NOMO-1 (cell line): ENCODE measurements at regions not wholly inside any gene's neighbourhood (a gene's known extent, or its start where the extent isn't known, plus 50 kb on each side); places are given as distances from the start of the nearest gene placed in this dataset.
"Not testable (repeated sequence)": the region's sequence is repeated elsewhere in the genome, so short reads cannot be mapped to it uniquely, and the experiment has no call there.

Experiments
- DNase-seq, 2 experiments: peaks; one replicate each; lab custom pipeline; 2025; ENCODE audit not compliant: unreplicated experiment in 2 of 2; lab: John Stamatoyannopoulos, UW

GRCh38 chr6:26795474-26796307 is 136.1 kb upstream of the ZNF322 start:
- not testable (repeated sequence) for DNase-seq

GRCh38 chr6:26799903-26800633 is 140.5 kb upstream of the ZNF322 start:
- DNase-seq = not testable (repeated sequence)

- DNase-seq = not testable (repeated sequence)
Observed at GRCh38 chr6:26803762-26804161, 144.2 kb upstream of the ZNF322 start.

- not testable (repeated sequence) for DNase-seq
Observed at GRCh38 chr6:26811486-26812116, 152.1 kb upstream of the ZNF322 start.

- DNase-seq = not testable (repeated sequence)
Observed at GRCh38 chr6:26818640-26819225, 159.2 kb upstream of the ZNF322 start.

GRCh38 chr6:26827965-26828364 is 168.4 kb upstream of the ZNF322 start:
- not testable (repeated sequence) for DNase-seq

GRCh38 chr6:26829480-26829879 is 169.9 kb upstream of the ZNF322 start:
- DNase-seq = not testable (repeated sequence)

GRCh38 chr6:26830992-26831391 is 171.4 kb upstream of the ZNF322 start:
- not testable (repeated sequence) for DNase-seq

GRCh38 chr6:26835707-26836106 is 176.2 kb upstream of the ZNF322 start:
- not testable (repeated sequence) for DNase-seq

GRCh38 chr6:26836657-26837056 is 177.1 kb upstream of the ZNF322 start:
- not testable (repeated sequence) for DNase-seq

GRCh38 chr6:26844823-26845222 is 185.3 kb upstream of the ZNF322 start:
- DNase-seq = not testable (repeated sequence)

GRCh38 chr6:26857289-26857688 is 197.7 kb upstream of the ZNF322 start:
- not testable (repeated sequence) for DNase-seq

- DNase-seq = not testable (repeated sequence)
Observed at GRCh38 chr6:26859067-26859770, 199.7 kb upstream of the ZNF322 start.

GRCh38 chr6:26859771-26860163 is 200.2 kb upstream of the ZNF322 start:
- DNase-seq = not testable (repeated sequence)

GRCh38 chr6:26861913-26862312 is 202.4 kb upstream of the ZNF322 start:
- DNase-seq = not testable (repeated sequence)

GRCh38 chr6:26863641-26864040 is 204.1 kb upstream of the ZNF322 start:
- not testable (repeated sequence) for DNase-seq

- DNase-seq = not testable (repeated sequence)
Observed at GRCh38 chr6:26898785-26899184, 239.2 kb upstream of the ZNF322 start.

GRCh38 chr6:26924206-26924605 is 264.7 kb upstream of the ZNF322 start:
- DNase-seq = not testable (repeated sequence)

- not testable (repeated sequence) for DNase-seq
Observed at GRCh38 chr6:26928190-26928589, 268.6 kb upstream of the ZNF322 start.

GRCh38 chr6:26937258-26937657 is 277.7 kb upstream of the ZNF322 start:
- DNase-seq = not testable (repeated sequence)
